Activated CD4-positive, alpha-beta memory T cell treated with anti-CD3 and anti-CD28 coated beads, Interleukin-2, amount 10 ng/mL, durations not matched to agents 7 days and 5 days (primary cell): ENCODE measurements at regions not wholly inside any gene's neighbourhood (a gene's known extent, or its start where the extent isn't known, plus 50 kb on each side); places are given as distances from the start of the nearest gene placed in this dataset.

Source experiments
- CTCF ChIA-PET: fragments of 350-600 bp; sonication (Branson Sonifier 250); formaldehyde crosslinking; loops from one replicate; lab custom pipeline; 2021; ENCODE audit warnings: antibody characterized with exemption, inconsistent platforms; lab: Charles Lee
- POLR2A ChIA-PET: fragments of 350-600 bp; sonication (Branson Sonifier 250); formaldehyde crosslinking; loops from one replicate; lab custom pipeline; 2021; ENCODE audit warnings: antibody characterized with exemption; lab: Charles Lee
- DNase-seq: peaks from one replicate; pipeline ENCODE4 v3.0.0-alpha.2; 2020
- H3K27ac Mint-ChIP-seq: one replicate; pipeline ENCODE4 v1.8.0; 2021; ENCODE audit warnings: mild to moderate bottlenecking, mixed read lengths
- H3K27me3 Mint-ChIP-seq: one replicate; pipeline ENCODE4 v1.8.0; 2021; ENCODE audit warnings: mixed read lengths
- H3K36me3 Mint-ChIP-seq: one replicate; pipeline ENCODE4 v1.8.0; 2021; ENCODE audit warnings: low read depth, mixed read lengths
- H3K4me1 Mint-ChIP-seq: one replicate; pipeline ENCODE4 v1.8.0; 2021; ENCODE audit warnings: mixed read lengths
- H3K4me3 Mint-ChIP-seq: one replicate; pipeline ENCODE4 v1.8.0; 2021; ENCODE audit warnings: mild to moderate bottlenecking, mixed read lengths
- H3K9me3 Mint-ChIP-seq: one replicate; pipeline ENCODE4 v1.8.0; 2021; ENCODE audit warnings: mixed read lengths

DNA sequence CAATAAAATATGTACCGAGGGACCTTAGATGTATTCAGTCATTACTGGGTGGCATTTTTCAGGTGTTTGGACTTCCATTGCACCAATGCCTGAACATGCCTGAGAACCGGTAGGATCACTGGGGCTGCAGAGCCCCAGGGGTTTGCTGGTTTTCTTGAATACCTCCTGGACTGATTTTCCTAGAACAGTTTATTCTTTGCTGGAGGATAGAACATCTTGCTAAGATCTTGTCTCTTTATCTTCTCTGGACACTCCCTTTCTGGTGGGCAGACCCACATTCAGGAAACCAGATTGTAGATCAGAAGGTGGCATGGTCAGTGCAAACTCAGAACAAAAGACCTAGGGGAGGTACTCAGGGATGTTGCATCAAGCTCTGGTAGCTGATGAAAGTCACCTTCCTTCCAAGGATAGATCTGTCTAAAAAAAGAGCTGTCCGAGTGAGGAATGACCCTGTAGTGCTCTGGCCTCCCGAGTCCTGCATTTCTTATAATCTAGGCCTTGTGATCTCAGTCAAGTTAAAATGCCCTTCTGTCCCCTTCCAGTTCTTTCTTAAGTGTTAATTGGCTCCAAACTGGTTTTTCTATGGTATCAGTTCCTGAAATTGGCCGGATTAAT is 84.8 kb downstream of the CLDN34 start:
- ChIA-PET CTCF (no interaction called here), POLR2A (no interaction called here)
- Mint-ChIP-seq H3K4me1 (peaks cover 7% of the 10 kb centered on the region), H3K27ac (no peak overlapping the region), H3K27me3 (no peaks in the 10 kb centered on the region), H3K36me3 (no peaks in the 10 kb centered on the region), H3K9me3 (no peaks in the 10 kb centered on the region), H3K4me3 (no peak overlapping the region)
- no peak for DNase-seq

DNA sequence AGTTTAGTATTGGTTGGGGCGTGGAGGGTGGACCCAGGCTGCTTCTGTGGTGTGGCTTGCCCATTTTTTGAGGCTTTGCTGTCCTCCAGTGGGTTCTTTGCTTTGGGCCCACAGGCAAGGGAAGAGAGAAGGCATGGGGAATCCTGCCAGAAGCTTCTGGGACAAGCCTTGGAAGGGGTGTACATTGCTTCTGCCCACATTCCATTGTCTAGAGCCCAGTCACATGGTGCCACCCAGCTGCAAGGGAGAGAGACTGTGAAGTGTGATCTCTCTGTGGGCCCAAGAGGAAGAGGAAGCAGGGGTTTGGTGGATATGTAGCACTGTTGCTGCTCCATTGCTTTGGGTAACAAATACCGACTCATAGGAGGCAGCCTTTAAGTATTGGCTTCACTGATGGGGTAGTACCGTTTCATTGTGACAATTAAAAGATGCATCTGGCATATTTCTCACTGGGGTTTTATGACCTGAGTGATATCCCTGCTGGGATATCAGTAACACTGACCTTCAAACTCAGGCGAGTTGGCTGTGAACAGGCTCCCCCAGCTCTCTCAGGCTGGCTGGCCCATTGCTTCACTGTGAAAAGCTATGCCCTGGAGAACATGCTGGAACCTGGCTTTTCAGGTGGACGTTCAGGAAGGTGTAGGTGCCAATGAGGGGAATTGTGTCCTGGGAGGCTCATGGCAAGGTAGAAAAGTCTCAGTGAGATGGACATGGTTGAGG is 85.9 kb downstream of the CLDN34 start:
- POLR2A ChIA-PET = no interaction called here
- Mint-ChIP-seq H3K9me3 (no peaks in the 10 kb centered on the region), H3K27ac (no peak overlapping the region), H3K4me1 (peaks cover 7% of the 10 kb centered on the region), H3K4me3 (no peak overlapping the region), H3K27me3 (no peaks in the 10 kb centered on the region), H3K36me3 (no peaks in the 10 kb centered on the region)
- DNase-seq = no peak
- CTCF ChIA-PET = interaction anchor here (1.2 kb wide), 1 partner anchor 66 kb away, joined by 3 read pairs; no protein-coding TSS in a partner anchor

DNA sequence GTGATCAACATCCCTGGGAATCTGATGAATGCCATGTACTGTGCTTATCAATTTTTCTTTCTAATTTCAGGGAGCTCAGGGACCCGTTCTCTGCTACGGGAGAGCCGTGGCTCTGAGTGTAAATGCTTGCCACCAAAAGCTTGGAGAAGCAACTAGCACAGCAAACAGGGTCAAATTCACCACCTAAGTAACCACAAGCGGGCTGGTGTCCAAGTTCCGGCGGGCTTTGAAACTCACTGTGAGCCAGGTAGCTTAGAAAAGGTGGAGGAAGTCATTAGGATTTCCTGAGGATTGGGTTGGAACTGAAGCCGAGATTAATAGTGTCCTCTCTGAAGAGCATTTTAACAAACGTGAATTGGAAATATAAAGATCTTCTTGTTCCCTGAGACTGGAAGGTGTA is 87.2 kb downstream of the CLDN34 start:
- H3K4me3 Mint-ChIP-seq = no peak overlapping the region
- H3K36me3 Mint-ChIP-seq = no peaks in the 10 kb centered on the region
- ChIA-PET CTCF (no interaction called here), POLR2A (interaction anchor here (0.5 kb wide), 1 partner anchor 1086 kb away, joined by 3 read pairs; no protein-coding TSS in a partner anchor)
- H3K27me3 Mint-ChIP-seq = no peaks in the 10 kb centered on the region
- no peak overlapping the region for H3K27ac Mint-ChIP-seq
- DNase-seq = no peak
- no peaks in the 10 kb centered on the region for H3K9me3 Mint-ChIP-seq
- peaks cover 11% of the 10 kb centered on the region for H3K4me1 Mint-ChIP-seq

DNA sequence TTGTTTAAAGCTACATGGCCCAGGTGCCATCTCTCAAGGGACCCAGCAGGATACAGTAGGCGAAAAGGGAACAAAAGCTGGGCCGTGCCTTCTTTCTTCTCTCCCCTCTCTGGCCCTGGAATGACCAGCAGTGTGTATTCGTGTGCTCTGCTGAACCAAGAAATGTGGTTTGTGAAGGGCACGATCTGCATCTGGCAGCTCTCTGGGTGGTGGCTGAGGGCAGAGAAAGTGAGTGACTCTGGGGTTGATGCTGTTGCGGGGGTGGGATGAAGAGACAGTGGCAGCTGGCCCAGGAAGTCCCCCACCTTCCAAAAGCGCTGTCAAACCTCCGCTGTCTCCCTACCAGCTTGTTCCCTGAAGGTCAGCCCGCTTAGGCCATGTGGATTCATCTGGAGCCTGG is 88.3 kb downstream of the CLDN34 start:
- CTCF ChIA-PET = no interaction called here
- H3K9me3 Mint-ChIP-seq = no peaks in the 10 kb centered on the region
- POLR2A ChIA-PET = no interaction called here
- H3K36me3 Mint-ChIP-seq = no peaks in the 10 kb centered on the region
- H3K4me3 Mint-ChIP-seq = no peak overlapping the region
- H3K4me1 Mint-ChIP-seq = peaks cover 11% of the 10 kb centered on the region
- H3K27me3 Mint-ChIP-seq = no peaks in the 10 kb centered on the region
- no peak for DNase-seq
- H3K27ac Mint-ChIP-seq = no peak overlapping the region

DNA sequence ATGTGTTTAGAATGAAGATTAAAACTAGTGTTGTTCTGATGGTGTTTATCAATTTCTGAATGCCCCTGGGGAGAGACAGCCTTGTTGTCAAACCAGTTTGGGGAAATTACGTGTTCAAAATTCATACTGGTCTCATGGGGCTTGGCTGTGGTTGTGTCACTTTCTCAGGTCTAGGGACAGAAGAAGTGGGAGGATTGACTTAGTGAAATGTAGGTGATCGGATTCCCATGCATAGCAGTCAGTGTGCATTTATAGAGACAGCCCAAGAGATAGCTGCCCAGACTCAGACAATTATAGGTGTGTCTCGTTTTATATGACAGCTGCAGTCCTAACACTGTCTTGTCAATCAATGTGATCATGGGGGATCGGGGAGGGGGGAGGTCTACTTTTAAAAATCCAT is 94.4 kb upstream of the CLCN4 start:
- Mint-ChIP-seq H3K27ac (no peak overlapping the region), H3K4me3 (no peak overlapping the region), H3K27me3 (no peaks in the 10 kb centered on the region), H3K4me1 (peaks cover 4% of the 10 kb centered on the region), H3K9me3 (no peaks in the 10 kb centered on the region), H3K36me3 (peaks cover 3% of the 10 kb centered on the region)
- no peak for DNase-seq
- ChIA-PET CTCF (interaction anchor here (1.2 kb wide), 1 partner anchor 72 kb away, joined by 6 read pairs; no protein-coding TSS in a partner anchor), POLR2A (no interaction called here)

DNA sequence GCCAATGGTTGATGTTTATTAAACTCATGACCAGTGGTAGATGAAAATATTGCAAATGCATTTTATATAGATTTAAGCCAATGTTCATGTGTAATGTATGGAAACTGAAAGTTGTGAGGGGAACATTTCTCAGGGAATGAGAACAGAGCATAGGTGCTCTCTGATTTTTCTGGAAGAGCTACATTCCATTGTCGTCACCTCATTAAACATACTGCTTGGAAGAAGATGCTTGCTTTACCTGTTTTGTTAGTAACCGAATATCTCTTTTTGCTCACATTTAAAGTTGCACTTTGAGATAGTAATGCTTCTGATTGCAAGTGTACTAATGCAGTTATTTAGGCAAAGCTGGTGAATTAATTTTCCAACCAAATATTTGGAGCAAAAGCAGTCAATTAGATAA is 93.8 kb upstream of the CLCN4 start:
- Mint-ChIP-seq H3K4me1 (peaks cover 4% of the 10 kb centered on the region), H3K27ac (no peak overlapping the region), H3K4me3 (no peak overlapping the region), H3K9me3 (no peaks in the 10 kb centered on the region), H3K36me3 (peaks cover 7% of the 10 kb centered on the region), H3K27me3 (no peaks in the 10 kb centered on the region)
- CTCF ChIA-PET = interaction anchor here (1.2 kb wide), 1 partner anchor 73 kb away, joined by 6 read pairs; no protein-coding TSS in a partner anchor
- POLR2A ChIA-PET = no interaction called here
- no peak for DNase-seq

DNA sequence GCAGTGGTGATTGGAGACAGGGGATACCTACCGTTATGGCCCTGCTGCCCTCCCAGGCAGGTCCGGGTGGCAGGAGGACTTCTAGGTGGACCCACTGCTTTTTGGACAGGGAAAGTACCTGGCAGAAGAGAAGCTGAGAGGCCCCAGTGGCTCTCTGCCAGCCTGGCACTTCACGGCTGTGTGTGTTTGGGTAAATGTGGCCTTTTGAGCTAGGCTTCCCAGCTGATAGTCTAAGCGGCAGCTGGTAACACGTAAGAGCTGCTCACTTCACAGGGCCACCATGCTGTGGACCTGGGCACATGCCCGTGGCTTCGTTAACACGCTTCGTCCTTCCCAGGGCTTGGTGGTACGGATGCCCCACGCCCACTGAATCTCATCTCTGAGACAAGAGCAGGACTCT is 92.0 kb upstream of the CLCN4 start:
- no peak overlapping the region for H3K4me3 Mint-ChIP-seq
- H3K4me1 Mint-ChIP-seq = no peaks in the 10 kb centered on the region
- CTCF ChIA-PET = no interaction called here
- peaks cover 7% of the 10 kb centered on the region for H3K36me3 Mint-ChIP-seq
- DNase-seq = no peak
- H3K27ac Mint-ChIP-seq = no peak overlapping the region
- POLR2A ChIA-PET = no interaction called here
- no peaks in the 10 kb centered on the region for H3K27me3 Mint-ChIP-seq
- no peaks in the 10 kb centered on the region for H3K9me3 Mint-ChIP-seq

DNA sequence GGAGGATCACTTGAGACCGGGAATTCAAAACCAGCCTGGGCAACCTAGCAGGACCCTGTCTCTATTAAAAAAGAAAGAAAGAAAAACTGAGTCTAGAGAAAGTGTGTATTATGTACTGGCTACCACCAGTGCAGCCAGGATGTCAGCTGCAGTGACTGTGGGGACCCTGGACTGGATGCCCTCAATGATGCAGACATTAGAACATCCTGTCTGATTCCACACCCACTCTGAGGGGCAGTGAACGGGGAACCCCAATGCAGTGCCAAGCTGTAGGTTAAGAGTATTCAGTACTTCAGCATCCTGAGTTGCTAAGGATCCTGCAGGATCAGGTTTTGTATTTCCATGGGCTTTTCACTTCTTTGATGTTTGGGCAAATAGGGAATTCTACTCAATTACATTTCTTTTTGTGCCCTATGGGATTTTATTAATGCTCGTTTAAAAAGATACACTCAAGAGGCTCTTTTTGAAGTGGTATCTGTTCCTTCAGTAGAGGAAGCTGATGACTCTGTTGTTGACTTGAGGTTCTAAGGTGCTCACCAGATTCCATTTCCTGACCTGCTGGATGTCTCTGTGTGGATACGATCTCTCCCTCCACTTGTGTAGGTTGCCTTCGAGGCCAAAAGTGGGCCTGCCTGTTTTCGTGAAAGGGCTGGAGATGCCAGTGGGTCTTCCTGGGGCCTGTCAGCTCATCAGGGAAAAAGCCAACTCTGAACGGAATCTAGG is 85.9 kb upstream of the CLCN4 start:
- Mint-ChIP-seq H3K27me3 (no peaks in the 10 kb centered on the region), H3K4me1 (no peaks in the 10 kb centered on the region), H3K27ac (no peak overlapping the region), H3K9me3 (no peaks in the 10 kb centered on the region), H3K4me3 (no peak overlapping the region), H3K36me3 (peaks cover 12% of the 10 kb centered on the region)
- CTCF ChIA-PET = no interaction called here
- POLR2A ChIA-PET = no interaction called here
- no peak for DNase-seq

DNA sequence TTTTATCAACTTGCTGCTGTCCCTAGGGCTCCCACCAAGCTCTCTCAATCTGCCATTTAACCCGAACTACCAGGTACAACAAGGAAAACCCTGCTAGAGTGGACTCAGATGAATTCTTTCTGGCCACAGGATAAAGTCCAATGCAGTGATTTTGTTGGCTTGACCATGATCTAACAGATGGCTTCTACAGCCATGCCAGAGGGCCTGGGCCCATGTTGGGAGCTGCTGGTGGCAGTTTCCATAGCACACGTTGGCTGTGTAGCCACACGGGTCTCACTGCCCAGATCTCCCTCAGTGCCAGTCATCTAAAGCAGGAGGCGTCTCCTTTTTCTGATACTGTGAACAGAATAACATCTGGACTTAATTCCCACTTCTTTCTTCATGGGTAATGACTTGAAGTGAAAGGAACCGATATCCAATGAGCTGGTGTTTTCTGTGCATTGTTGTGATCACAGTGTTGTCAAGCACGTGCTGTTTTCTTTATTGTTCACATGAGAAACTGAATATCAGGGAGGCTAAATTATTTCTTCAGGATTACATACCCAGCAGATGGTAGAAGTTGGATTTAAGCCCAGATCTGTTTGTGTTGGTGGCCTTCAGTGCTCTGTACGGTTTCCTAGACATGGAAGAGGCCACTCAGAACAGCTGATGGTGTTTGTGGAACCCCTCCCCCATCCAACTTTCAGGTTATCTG is 85.2 kb upstream of the CLCN4 start:
- CTCF ChIA-PET = no interaction called here
- H3K27ac Mint-ChIP-seq = no peak overlapping the region
- DNase-seq = no peak
- no peaks in the 10 kb centered on the region for H3K4me1 Mint-ChIP-seq
- no peaks in the 10 kb centered on the region for H3K9me3 Mint-ChIP-seq
- POLR2A ChIA-PET = no interaction called here
- no peaks in the 10 kb centered on the region for H3K27me3 Mint-ChIP-seq
- H3K4me3 Mint-ChIP-seq = no peak overlapping the region
- peaks cover 10% of the 10 kb centered on the region for H3K36me3 Mint-ChIP-seq

DNA sequence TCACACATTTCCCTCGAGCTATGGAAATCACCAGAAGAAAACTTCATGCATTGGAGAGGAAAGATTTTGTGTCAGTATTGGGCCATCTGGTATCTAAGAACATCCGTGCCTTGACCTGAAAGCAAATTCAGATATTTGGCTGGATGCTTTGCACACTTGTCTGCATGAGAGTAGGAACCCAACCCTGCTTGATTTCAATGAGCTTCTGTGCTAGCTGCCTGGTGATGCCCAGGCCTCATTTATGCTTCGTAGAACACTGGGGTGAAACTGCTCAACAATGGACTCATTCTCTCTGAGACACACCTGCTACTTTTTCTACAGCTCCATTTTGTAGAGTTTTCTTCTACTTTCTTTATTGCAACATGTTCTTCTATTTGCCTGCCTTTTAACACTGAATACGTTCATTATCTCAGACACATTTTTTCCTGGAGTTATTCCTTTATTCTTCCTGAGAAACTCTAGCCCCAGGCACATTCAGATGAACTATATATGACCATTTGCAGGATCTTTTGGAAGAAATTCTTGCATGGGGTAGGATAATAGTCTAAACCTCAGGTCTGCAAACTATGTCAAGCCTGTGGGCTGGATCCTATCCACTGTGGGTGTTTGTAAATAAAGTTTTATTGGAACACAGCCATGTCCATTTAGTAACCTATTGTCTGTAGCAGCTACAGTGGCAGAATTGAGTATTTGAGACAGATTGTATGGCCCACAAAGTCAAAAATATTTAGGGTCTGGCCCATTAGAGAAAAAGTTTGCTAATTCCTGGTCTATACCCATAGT is 83.8 kb upstream of the CLCN4 start:
- Mint-ChIP-seq H3K27ac (no peak overlapping the region), H3K36me3 (peaks cover 5% of the 10 kb centered on the region), H3K9me3 (no peaks in the 10 kb centered on the region), H3K4me1 (peaks cover 2% of the 10 kb centered on the region), H3K4me3 (no peak overlapping the region), H3K27me3 (no peaks in the 10 kb centered on the region)
- CTCF ChIA-PET = interaction anchor here (0.6 kb wide), 1 partner anchor 399 kb away, joined by 3 read pairs; no protein-coding TSS in a partner anchor
- DNase-seq = no peak
- POLR2A ChIA-PET = interaction anchor here (0.8 kb wide), 1 partner anchor 9 kb away, joined by 3 read pairs; no protein-coding TSS in a partner anchor

DNA sequence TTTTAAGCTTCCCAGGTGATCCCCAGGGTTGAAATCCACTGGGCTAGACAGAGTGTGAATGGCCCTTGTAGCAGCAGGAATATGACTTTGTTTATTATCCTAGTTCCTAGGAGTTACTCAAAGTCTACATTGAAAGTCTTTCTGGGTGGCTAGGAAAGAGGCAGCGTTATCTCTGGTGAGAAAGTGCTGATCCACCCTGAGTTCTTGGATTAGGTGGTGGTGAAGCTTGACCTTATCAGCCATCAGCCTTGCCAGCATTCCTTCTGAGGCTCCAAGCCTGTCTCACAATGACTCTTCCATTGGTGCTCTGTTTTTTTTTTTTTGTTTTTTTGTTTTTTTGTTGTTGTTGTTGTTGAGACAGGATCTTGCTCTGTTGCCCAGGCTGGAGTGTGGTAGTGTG is 83.1 kb upstream of the CLCN4 start:
- ChIA-PET POLR2A (interaction anchor here (0.8 kb wide), 1 partner anchor 8 kb away, joined by 3 read pairs; no protein-coding TSS in a partner anchor), CTCF (interaction anchor here (0.6 kb wide), 1 partner anchor 399 kb away, joined by 3 read pairs; no protein-coding TSS in a partner anchor)
- peaks cover 5% of the 10 kb centered on the region for H3K36me3 Mint-ChIP-seq
- no peak overlapping the region for H3K27ac Mint-ChIP-seq
- no peak overlapping the region for H3K4me3 Mint-ChIP-seq
- H3K4me1 Mint-ChIP-seq = peaks cover 2% of the 10 kb centered on the region
- DNase-seq = no peak
- no peaks in the 10 kb centered on the region for H3K27me3 Mint-ChIP-seq
- no peaks in the 10 kb centered on the region for H3K9me3 Mint-ChIP-seq

DNA sequence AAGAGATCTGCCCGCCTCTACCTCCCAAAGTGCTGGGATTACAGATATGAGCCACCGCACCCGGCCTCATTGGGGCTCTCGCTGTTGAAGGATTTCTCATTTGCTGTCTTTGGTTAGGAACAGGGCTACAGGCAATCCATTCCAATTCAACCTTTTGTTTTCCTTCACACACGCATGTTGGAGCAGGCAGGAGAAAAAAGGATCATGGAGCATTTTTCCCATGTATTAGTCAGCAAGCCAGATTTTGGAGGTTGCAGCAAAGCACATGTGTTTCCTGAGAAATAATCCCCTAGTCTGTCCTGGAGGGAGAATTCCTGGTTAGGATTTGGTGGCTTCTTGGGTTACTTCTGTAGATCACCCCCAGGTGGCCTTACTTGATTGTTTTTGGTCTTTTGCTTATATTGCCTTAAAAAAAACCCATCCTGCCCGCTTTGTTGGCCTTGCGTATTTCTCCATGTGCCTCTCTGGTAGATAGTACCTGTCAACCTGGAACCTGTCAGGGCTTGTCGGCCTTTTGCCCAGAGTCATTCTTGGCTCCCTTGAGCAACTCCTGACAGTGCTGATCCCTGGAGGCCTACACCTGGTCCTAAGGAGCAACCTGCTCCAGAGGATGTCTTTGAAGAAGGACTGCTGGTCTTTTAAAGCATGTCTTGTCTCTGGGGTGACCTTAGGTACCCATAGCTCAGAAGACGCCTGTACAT is 82.4 kb upstream of the CLCN4 start:
- Mint-ChIP-seq H3K9me3 (no peaks in the 10 kb centered on the region), H3K4me3 (no peak overlapping the region), H3K36me3 (peaks cover 5% of the 10 kb centered on the region), H3K4me1 (peaks cover 2% of the 10 kb centered on the region), H3K27me3 (no peaks in the 10 kb centered on the region), H3K27ac (no peak overlapping the region)
- POLR2A ChIA-PET = no interaction called here
- CTCF ChIA-PET = no interaction called here
- DNase-seq = no peak
